AG08395 (cell line): ENCODE measurements at regions not wholly inside any gene's neighbourhood (a gene's known extent, or its start where the extent isn't known, plus 50 kb on each side); places are given as distances from the start of the nearest gene placed in this dataset.
A peak's percentile ranks its signal among the peaks of the same experiment; 100 is the strongest.
"Not testable (repeated sequence)": the region's sequence is repeated elsewhere in the genome, so short reads cannot be mapped to it uniquely, and the experiment has no call there.

Experiments
- DNase-seq: peaks from one replicate; pipeline ENCODE4 v3.0.0; 2012; ENCODE audit warnings: mixed read lengths, low spot score

- peak; percentile 83 for DNase-seq
These were observed 62.0 kb upstream of the LMNTD1 start for GRCh38 chr12:25615119-25615518.

- no peak for DNase-seq
These were observed 63.2 kb upstream of the LMNTD1 start for GRCh38 chr12:25616286-25616685.

- DNase-seq: no peak
These were observed 64.9 kb upstream of the LMNTD1 start for GRCh38 chr12:25617991-25618390.

- DNase-seq: no peak
These were observed 70.7 kb upstream of the LMNTD1 start for GRCh38 chr12:25623816-25624215.

- DNase-seq: peak; percentile 7
These were observed 72.1 kb upstream of the LMNTD1 start for GRCh38 chr12:25625146-25625545.

- no peak for DNase-seq
These were observed 76.3 kb upstream of the LMNTD1 start for GRCh38 chr12:25629341-25629740.

DNA sequence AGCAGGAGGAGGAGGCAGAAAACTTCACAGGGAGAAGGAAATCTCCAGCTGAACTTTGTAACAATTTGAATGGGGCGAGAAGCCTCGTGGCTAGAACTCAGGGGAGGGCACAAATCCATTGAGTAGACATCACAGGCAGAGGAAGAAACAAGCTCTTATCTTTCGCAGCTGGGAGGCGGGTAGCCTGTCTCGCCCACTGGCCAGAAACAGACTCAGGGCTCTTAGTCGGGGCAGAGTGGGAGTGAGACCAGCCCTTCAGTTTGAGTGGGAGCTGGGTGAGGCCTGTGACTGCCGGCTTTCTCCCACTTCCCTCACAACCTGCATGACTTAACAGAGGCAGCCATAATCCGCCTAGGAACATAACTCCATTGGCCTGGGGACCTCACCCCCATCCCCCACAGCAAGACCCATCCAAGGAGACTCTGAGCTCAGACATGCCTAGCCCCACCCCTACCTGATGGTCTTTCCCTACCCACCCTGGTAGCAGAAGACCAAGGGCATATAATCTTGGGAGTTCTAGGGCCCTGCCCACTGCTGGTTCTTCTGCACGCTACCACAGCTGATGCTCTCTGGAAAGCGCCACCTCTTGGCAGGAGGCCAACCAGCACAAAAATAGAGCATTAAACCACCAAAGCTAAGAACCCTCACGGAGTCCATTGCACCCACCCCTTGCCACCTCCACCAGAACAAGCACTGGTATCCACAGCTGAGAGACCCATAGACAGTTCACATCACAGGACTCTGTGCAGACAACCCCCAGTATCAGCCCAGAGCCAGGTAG is 77.8 kb upstream of the LMNTD1 start:
- DNase-seq: not testable (repeated sequence)

DNA sequence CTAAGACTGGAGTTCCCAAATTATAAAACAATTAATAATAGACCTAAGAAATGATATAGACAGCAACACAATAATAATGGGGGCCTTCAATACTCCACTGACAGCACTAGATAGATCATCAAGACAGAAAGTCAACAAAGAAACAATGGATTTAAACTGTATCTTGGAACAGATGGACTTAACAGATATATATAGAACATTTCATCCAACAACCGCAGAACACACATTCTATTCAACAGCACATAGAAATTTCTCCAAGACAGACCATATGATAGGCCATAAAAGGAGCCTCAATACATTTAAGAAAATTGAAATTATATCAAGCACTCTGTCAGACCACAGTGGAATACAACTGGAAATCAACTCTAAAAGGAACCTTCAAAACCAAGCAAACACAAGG is 80.1 kb upstream of the LMNTD1 start:
- not testable (repeated sequence) for DNase-seq

DNA sequence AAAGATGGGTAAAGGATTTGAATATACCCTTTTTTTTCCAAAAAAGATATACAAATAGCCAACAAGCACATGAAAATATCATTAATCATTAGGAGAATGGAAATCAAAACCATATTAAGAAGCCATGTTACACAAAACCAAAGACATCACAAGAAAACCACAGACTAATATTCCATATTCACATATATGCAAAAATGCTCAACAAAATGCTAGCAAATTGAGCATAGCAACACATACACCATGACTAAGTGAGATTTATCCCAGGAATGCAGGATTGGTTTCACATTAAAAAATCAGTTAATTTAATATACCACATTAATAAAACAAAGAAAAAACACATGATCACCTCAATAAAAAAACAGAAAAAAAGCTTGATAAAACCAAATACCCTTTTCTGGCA is 84.7 kb upstream of the LMNTD1 start:
- no peak for DNase-seq

- DNase-seq: no peak
These were observed 86.3 kb upstream of the LMNTD1 start for GRCh38 chr12:25639406-25639805.

- DNase-seq: peak; percentile 11
These were observed 91.9 kb upstream of the LMNTD1 start for GRCh38 chr12:25644979-25645378.

DNA sequence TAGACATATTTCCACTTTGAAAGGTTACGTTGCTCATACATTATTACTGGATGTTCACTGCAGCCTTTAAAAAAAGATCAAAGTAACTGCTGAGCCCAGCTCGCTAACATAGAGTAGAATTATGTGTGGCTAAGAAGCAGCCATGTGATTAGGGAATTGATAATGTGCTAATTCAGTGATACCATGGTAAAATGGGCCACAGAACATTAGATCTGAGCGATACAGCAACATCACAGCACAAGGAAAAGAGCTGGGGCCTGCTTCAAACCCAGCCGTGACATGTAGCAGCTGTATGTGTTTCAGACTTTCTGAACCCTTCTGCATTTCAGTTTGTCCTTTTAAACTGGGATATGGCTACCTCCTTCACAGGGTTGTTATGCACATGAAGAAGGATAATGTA is 92.3 kb upstream of the LMNTD1 start:
- DNase-seq: no peak

GRCh38 chr12:25651931-25652330 is 98.8 kb upstream of the LMNTD1 start:
- DNase-seq: no peak

- no peak for DNase-seq
These were observed 99.3 kb upstream of the LMNTD1 start for GRCh38 chr12:25652371-25652770.

GRCh38 chr12:25653487-25654175 is 100.5 kb upstream of the LMNTD1 start:
- DNase-seq: no peak

GRCh38 chr12:25655702-25656101 is 102.6 kb upstream of the LMNTD1 start:
- no peak for DNase-seq

GRCh38 chr12:25659621-25660020 is 106.5 kb upstream of the LMNTD1 start:
- DNase-seq: no peak

DNA sequence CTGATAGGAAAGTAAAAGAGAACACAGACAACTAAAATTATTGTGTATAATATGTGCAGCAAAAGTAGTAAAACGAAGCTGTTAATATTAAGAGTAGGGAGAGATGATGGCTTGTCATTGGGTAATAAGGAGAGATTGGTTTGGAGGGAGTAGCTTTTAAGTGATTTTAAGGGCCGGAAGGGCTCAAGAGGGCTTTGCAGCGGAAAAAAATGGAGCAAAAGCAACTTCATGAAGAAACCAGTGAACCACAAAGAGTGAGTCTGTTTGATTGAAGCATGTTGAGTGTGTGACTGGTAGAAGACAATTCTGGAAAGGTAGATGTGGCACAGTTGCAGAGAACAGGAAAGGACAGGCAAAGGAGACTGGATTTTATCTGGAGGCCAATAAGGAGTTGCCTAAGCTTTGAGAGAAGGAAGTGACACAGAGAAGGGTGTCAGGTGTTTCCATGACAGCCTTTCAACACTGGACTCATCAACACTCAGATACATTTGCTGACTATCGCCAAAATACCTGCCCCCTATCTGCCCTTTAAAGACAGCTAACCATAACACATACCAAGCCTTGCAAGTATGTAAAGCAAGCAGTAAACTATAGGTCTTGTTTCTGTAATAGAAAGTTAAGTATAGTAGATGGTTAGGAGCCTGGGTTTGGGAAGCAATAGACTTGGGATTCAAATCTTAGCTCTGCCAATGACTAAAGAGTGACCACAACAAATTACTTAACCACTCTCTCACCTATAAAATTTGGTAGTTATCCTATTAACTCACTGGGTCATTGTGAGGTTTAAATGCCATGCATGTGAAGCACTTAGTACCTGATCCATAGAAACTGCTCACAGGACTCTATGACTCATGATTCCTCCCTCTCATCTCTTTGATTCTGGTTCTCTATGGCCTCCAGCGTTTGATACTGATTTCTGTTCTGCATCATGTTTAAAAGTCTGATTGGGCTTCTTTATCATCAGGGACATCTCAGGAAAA is 117.3 kb upstream of the LMNTD1 start:
- DNase-seq: no peak

- no peak for DNase-seq
These were observed 122.7 kb upstream of the LMNTD1 start for GRCh38 chr12:25675808-25676207.

DNA sequence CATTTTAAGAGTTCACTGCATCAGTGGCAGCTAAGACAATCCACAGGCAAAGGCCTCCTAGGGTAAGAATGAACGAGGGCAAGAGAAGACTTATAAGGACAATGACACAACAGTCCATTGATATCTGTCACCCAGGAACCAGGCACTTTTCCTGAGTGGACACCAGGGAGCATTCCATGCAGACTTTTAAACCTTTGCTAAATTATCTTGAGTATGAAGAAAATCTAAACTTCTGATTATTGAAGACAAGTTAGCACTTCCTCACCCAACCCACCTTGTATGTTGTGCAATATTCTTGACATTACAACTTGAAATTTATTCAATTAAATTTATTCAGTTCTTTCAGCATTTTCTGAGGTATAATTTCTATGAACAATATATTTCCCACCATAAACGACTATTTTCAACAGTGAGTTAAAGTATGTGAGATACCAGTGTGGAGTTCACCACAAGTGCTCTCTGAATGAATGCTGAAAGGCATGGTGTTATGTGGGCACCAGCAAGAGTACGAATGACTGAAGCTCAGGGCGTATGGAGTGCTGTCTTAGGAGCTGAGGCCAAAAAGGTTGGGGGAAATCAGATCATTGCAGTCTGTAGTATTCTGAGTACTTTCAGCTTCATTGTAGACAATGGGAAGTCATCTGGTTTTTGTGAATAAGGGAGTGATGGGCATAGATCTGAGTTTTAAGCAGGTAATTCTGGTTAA is 124.3 kb upstream of the LMNTD1 start:
- DNase-seq: peak; percentile 34

- DNase-seq: no peak
These were observed 128.5 kb upstream of the LMNTD1 start for GRCh38 chr12:25681580-25681979.

- peak; percentile 41 for DNase-seq
These were observed 129.3 kb upstream of the LMNTD1 start for GRCh38 chr12:25682421-25682820.
